Gastrocnemius medialis (tissue), 4 donors: ENCODE measurements at regions not wholly inside any gene's neighbourhood (a gene's known extent, or its start where the extent isn't known, plus 50 kb on each side); places are given as distances from the start of the nearest gene placed in this dataset.

Experiments
- ATAC-seq, 2 donors: fragments of 150-250 bp; one replicate each; pipeline ENCODE4 v1.9.1; 2016
- DNase-seq, 2 donors: peaks; one replicate each; pipeline ENCODE4 v3.0.0-alpha.2; 2019
- H3K27ac ChIP-seq, 4 donors: fragments of 200-600 bp; sonication (generic); 1 replicate in 1 of 4; 2 replicates in 3 of 4; pipeline ENCODE4 v1.5.1; 2016 to 2018; ENCODE audit warnings: mild to moderate bottlenecking in 2 of 4, moderate library complexity in 1 of 4
- H3K27me3 ChIP-seq, 3 donors: fragments of 200-600 bp; sonication (generic) in 2 of 3; 1 replicate in 1 of 3; 2 replicates in 2 of 3; pipeline versions ENCODE4 v1.5.1 to v1.6.0; 2016 to 2019; ENCODE audit warnings: mild to moderate bottlenecking in 1 of 3, moderate library complexity in 1 of 3
- H3K36me3 ChIP-seq, 2 donors: fragments of 200-600 bp; sonication (generic) in 1 of 2; one replicate each; pipeline ENCODE4 v1.5.1; 2017 to 2018
- H3K4me1 ChIP-seq, 2 donors: fragments of 200-600 bp; sonication (generic) in 1 of 2; one replicate each; pipeline ENCODE4 v1.5.1; 2016 to 2017; ENCODE audit warnings: mild to moderate bottlenecking in 2 of 2
- H3K4me3 ChIP-seq, 4 donors: fragments of 200-600 bp; sonication (generic) in 3 of 4; 1 replicate in 1 of 4; 2 replicates in 3 of 4; pipeline ENCODE4 v1.5.1; 2016 to 2019; ENCODE audit warnings: mild to moderate bottlenecking in 2 of 4
- H3K9me3 ChIP-seq, 3 donors: fragments of 200-600 bp; sonication (generic) in 2 of 3; 1 replicate in 1 of 3; 2 replicates in 2 of 3; pipeline ENCODE4 v1.5.1; 2016 to 2019
- CTCF ChIP-seq, 5 experiments: fragments of 450-650 bp in 3 of 5; fragments of 200-600 bp in 2 of 5; sonication (generic) in 2 of 5; IDR thresholded peaks in 4 of 5; conservative IDR thresholded peaks in 1 of 5; 1 replicate in 4 of 5; 2 replicates in 1 of 5; pipeline ENCODE4 v1.5.1; 2016 to 2019; ENCODE audit warnings: antibody characterized with exemption in 5 of 5, mild to moderate bottlenecking in 3 of 5, moderate library complexity in 3 of 5
- POLR2A ChIP-seq, 2 donors: fragments of 450-650 bp; IDR thresholded peaks; one replicate each; pipeline ENCODE4 v1.6.1; 2017; ENCODE audit warnings: antibody characterized with exemption in 2 of 2, mild to moderate bottlenecking in 2 of 2, moderate library complexity in 2 of 2
- in situ Hi-C, 4 donors: fragments of 200-750 bp; cut with MboI; loops; one replicate each; pipeline versions ENCODE4 v1.15.0 to v1.8.0; 2017; ENCODE audit warnings: low sequenced_read_pairs in 4 of 4
- intact Hi-C: fragments of 100-400 bp; cut with DNase I; formaldehyde crosslinking; loops from one replicate; pipeline ENCODE4 v1.15.1; 2023; ENCODE audit warnings: low total_unique reads

GRCh38 chr3:6113338-6113737, 747.6 kb upstream of the GRM7 start:
- Histone ChIP-seq H3K27ac (no peak overlapping the region), H3K9me3 (no peaks in the 10 kb centered on the region), H3K4me1 (no peaks in the 10 kb centered on the region), H3K27me3 (no peaks in the 10 kb centered on the region), H3K4me3 (no peak overlapping the region), H3K36me3 (no peaks in the 10 kb centered on the region)
- TF ChIP-seq CTCF (IDR thresholded peaks at IDR 0.05 in 4 of 5, conservative IDR thresholded peaks at IDR 0.05 in 1 of 5) (no peak), POLR2A (IDR thresholded peaks at IDR 0.05) (no peak)
- intact Hi-C loops (no loop called here), in situ Hi-C loops (no loop called here)
- DNase-seq (no peak), ATAC-seq (no peak)

GRCh38 chr3:6119367-6119766, 741.5 kb upstream of the GRM7 start:
- Histone ChIP-seq H3K9me3 (no peaks in the 10 kb centered on the region), H3K4me1 (no peaks in the 10 kb centered on the region)
- intact Hi-C loops = no loop called here

DNA sequence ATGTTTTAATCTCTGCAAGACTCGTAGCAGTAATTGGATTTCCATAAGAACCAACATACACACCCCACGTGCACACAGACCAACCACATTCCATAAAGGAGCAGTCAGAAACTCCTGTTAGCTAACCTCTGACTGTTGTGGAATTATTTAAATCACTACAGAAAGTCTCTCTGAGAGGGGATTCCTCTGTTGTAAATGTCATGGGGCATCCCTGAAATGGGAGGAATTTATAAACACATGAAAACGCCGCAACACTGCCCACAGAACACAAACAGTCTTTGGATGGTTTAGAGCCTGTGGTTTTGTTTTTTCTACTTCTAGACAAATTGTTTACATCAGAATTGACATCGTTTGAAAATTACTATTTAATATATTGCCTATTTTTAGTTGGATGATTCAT, 740.1 kb upstream of the GRM7 start:
- Histone ChIP-seq H3K9me3 (no peaks in the 10 kb centered on the region), H3K36me3 (no peaks in the 10 kb centered on the region), H3K4me1 (no peaks in the 10 kb centered on the region), H3K27ac (no peak overlapping the region), H3K27me3 (no peaks in the 10 kb centered on the region), H3K4me3 (no peak overlapping the region)
- no peak for ATAC-seq
- TF ChIP-seq POLR2A (IDR thresholded peaks at IDR 0.05) (no peak), CTCF (IDR thresholded peaks at IDR 0.05 in 4 of 5, conservative IDR thresholded peaks at IDR 0.05 in 1 of 5) (no peak)
- no peak for DNase-seq
- intact Hi-C loops (no loop called here), in situ Hi-C loops (no loop called here)

More at GRCh38 chr3:6119367-6119766, 741.5 kb upstream of the GRM7 start:
- no peak overlapping the region for H3K4me3 ChIP-seq
- H3K27me3 ChIP-seq = no peaks in the 10 kb centered on the region
- no peak overlapping the region for H3K27ac ChIP-seq
- ATAC-seq (no peak), DNase-seq (no peak)
- TF ChIP-seq CTCF (IDR thresholded peaks at IDR 0.05 in 4 of 5, conservative IDR thresholded peaks at IDR 0.05 in 1 of 5) (no peak), POLR2A (IDR thresholded peaks at IDR 0.05) (no peak)
- no peaks in the 10 kb centered on the region for H3K36me3 ChIP-seq
- in situ Hi-C loops = no loop called here

GRCh38 chr3:6124875-6125274, 736.0 kb upstream of the GRM7 start:
- in situ Hi-C loops = no loop called here
- ATAC-seq = no peak
- Histone ChIP-seq H3K4me1 (no peaks in the 10 kb centered on the region), H3K36me3 (no peaks in the 10 kb centered on the region), H3K27me3 (no peaks in the 10 kb centered on the region), H3K4me3 (no peak overlapping the region), H3K9me3 (no peaks in the 10 kb centered on the region), H3K27ac (no peak overlapping the region)
- intact Hi-C loops = no loop called here
- no peak for TF ChIP-seq CTCF (IDR thresholded peaks at IDR 0.05 in 4 of 5, conservative IDR thresholded peaks at IDR 0.05 in 1 of 5)
- TF ChIP-seq POLR2A (IDR thresholded peaks at IDR 0.05) = no peak
- DNase-seq = no peak

- intact Hi-C loops (no loop called here), in situ Hi-C loops (no loop called here)
- Histone ChIP-seq H3K27me3 (no peaks in the 10 kb centered on the region), H3K36me3 (no peaks in the 10 kb centered on the region), H3K4me1 (no peaks in the 10 kb centered on the region), H3K27ac (no peak overlapping the region), H3K9me3 (no peaks in the 10 kb centered on the region), H3K4me3 (no peak overlapping the region)
- ATAC-seq (no peak), DNase-seq (no peak)
- TF ChIP-seq CTCF (IDR thresholded peaks at IDR 0.05 in 4 of 5, conservative IDR thresholded peaks at IDR 0.05 in 1 of 5) = no peak
- TF ChIP-seq POLR2A (IDR thresholded peaks at IDR 0.05) = no peak
These were observed 735.4 kb upstream of the GRM7 start for GRCh38 chr3:6125520-6125919.
